ENCODE measurements at regions not wholly inside any gene's neighbourhood (a gene's known extent, or its start where the extent isn't known, plus 50 kb on each side); places are given as distances from the start of the nearest gene placed in this dataset.

- TF ChIP-seq POLR2A (IDR thresholded peaks at IDR 0.05) (no peak), CTCF (IDR thresholded peaks at IDR 0.05) (no peak), POLR2AphosphoS5 (IDR thresholded peaks at IDR 0.05; ENCODE audit: insufficient read depth in 1 of 2, low read depth in 1 of 2) (no peak)
Observed at GRCh38 chr17:45675012-45675411, 109.1 kb upstream of the CRHR1 start.

All from vagina (tissue), 2 donors.